IMR-90 (cell line): ENCODE measurements at regions not wholly inside any gene's neighbourhood (a gene's known extent, or its start where the extent isn't known, plus 50 kb on each side); places are given as distances from the start of the nearest gene placed in this dataset.
A peak's percentile ranks its signal among the peaks of the same experiment; 100 is the strongest.

Experiments used
- ATAC-seq: fragments of 200-7000 bp; cut with Tn5 transposase; 2 replicates; pipeline ENCODE4 v1.9.1; 2020; ENCODE audit warnings: low read depth, mild to moderate bottlenecking, moderate library complexity
- BruUV-seq: library from RNA; stranded (reverse); fragments of 400-500 nt; replicated peaks from 2 replicates; lab custom pipeline; 2021; lab: Mats Ljungman, UMichigan
- CTCF ChIA-PET: fragments of 300-600 bp; formaldehyde crosslinking; extraction: SDS; loops from one replicate; lab custom pipeline; 2021; ENCODE audit warnings: antibody characterized with exemption; lab: Yijun Ruan, JAX
- POLR2A ChIA-PET: fragments of 300-600 bp; sonication (Branson Sonifier 250); formaldehyde crosslinking; loops from one replicate; lab custom pipeline; 2022; ENCODE audit warnings: antibody characterized with exemption; ENCODE audit not compliant: unreplicated experiment; lab: Charles Lee
- DNase-seq: peaks from one replicate; pipeline ENCODE4 v3.0.0; 2013
- H2AFZ ChIP-seq: replicated peaks from 2 replicates; pipeline ENCODE3; 2013; ENCODE audit warnings: low read length, mild to moderate bottlenecking; ENCODE audit not compliant: poor library complexity
- H2AK5ac ChIP-seq: 2 replicates; pipeline ENCODE4 v1.6.1; 2013; ENCODE audit warnings: low read depth, low read length, inconsistent platforms
- H2AK9ac ChIP-seq: replicated peaks from 2 replicates; pipeline ENCODE3; 2013; ENCODE audit warnings: mild to moderate bottlenecking, low read depth, low read length, moderate library complexity; ENCODE audit not compliant: poor library complexity
- H2BK120ac ChIP-seq: 2 replicates; pipeline ENCODE4 v1.6.1; 2013; ENCODE audit warnings: low read depth, low read length, inconsistent platforms
- H2BK15ac ChIP-seq: 3 replicates; pipeline ENCODE4 v1.6.1; 2013; ENCODE audit warnings: low read depth, low read length, inconsistent platforms
- H2BK20ac ChIP-seq: 2 replicates; pipeline ENCODE4 v1.6.1; 2013; ENCODE audit warnings: low read depth, mild to moderate bottlenecking, inconsistent platforms, low read length, moderate library complexity
- H2BK5ac ChIP-seq: 2 replicates; pipeline ENCODE4 v1.6.1; 2013; ENCODE audit warnings: mild to moderate bottlenecking, low read depth, low read length, inconsistent platforms; ENCODE audit not compliant: poor library complexity, severe bottlenecking
- H3K14ac ChIP-seq: replicated peaks from 2 replicates; pipeline ENCODE4 v1.6.1; 2013; ENCODE audit warnings: low read depth, low read length, inconsistent platforms
- H3K18ac ChIP-seq: 2 replicates; pipeline ENCODE4 v1.6.1; 2013; ENCODE audit warnings: low read depth, low read length, control low read depth
- H3K23ac ChIP-seq: 2 replicates; pipeline ENCODE4 v1.6.1; 2013; ENCODE audit warnings: low read depth, low read length, inconsistent platforms
- H3K27ac ChIP-seq: 2 replicates; pipeline ENCODE4 v1.5.1; 2013; ENCODE audit warnings: mild to moderate bottlenecking, control low read depth, low read length; ENCODE audit not compliant: insufficient read depth
- H3K27me3 ChIP-seq: 2 replicates; pipeline ENCODE4 v1.6.1; 2013; ENCODE audit warnings: low read length; ENCODE audit not compliant: control insufficient read depth, insufficient read depth
- H3K36me3 ChIP-seq: 2 replicates; pipeline ENCODE4 v1.6.1; 2013; ENCODE audit warnings: low read length, mixed read lengths; ENCODE audit not compliant: control insufficient read depth, insufficient read depth
- H3K4ac ChIP-seq: 2 replicates; pipeline ENCODE4 v1.6.1; 2013; ENCODE audit warnings: low read depth, low read length, inconsistent platforms
- H3K4me1 ChIP-seq: 2 replicates; pipeline ENCODE4 v1.6.1; 2013; ENCODE audit warnings: low read length, mixed read lengths; ENCODE audit not compliant: control insufficient read depth, insufficient read depth
- H3K4me2 ChIP-seq: 2 replicates; pipeline ENCODE4 v1.6.1; 2013; ENCODE audit warnings: low read depth, mild to moderate bottlenecking, control low read depth, low read length, moderate library complexity
- H3K4me3 ChIP-seq: 2 replicates; pipeline ENCODE4 v1.5.1; 2013; ENCODE audit warnings: low read depth, mild to moderate bottlenecking, control low read depth, low read length, moderate library complexity; ENCODE audit not compliant: insufficient read depth
- H3K56ac ChIP-seq: 2 replicates; pipeline ENCODE4 v1.6.1; 2013; ENCODE audit warnings: low read length, inconsistent platforms; ENCODE audit not compliant: insufficient read depth; ENCODE audit errors: extremely low read depth
- H3K79me1 ChIP-seq, 2 experiments: 2 replicates each; pipeline ENCODE4 v1.6.1; 2013; ENCODE audit warnings: low read length in 2 of 2, inconsistent platforms in 1 of 2, low read depth in 1 of 2
- H3K9ac ChIP-seq: 2 replicates; pipeline ENCODE4 v1.6.1; 2013; ENCODE audit warnings: low read depth, low read length, control low read depth
- H3K9me1 ChIP-seq: 2 replicates; pipeline ENCODE4 v1.6.1; 2013; ENCODE audit warnings: low read length, inconsistent platforms; ENCODE audit not compliant: insufficient read depth
- H3K9me3 ChIP-seq: 2 replicates; pipeline ENCODE4 v1.6.1; 2013; ENCODE audit warnings: low read length; ENCODE audit not compliant: control insufficient read depth, insufficient read depth
- H4K20me1 ChIP-seq: 2 replicates; pipeline ENCODE4 v1.6.1; 2013; ENCODE audit warnings: low read length, inconsistent platforms; ENCODE audit not compliant: insufficient read depth
- H4K5ac ChIP-seq: 2 replicates; pipeline ENCODE4 v1.6.1; 2013; ENCODE audit warnings: mild to moderate bottlenecking, low read depth, low read length, control low read depth
- H4K8ac ChIP-seq, 2 experiments: 2 replicates each; pipeline ENCODE4 v1.6.1; 2013; ENCODE audit warnings: low read depth in 2 of 2, low read length in 2 of 2, control low read depth in 1 of 2, inconsistent platforms in 1 of 2
- H4K91ac ChIP-seq: 2 replicates; pipeline ENCODE4 v1.6.1; 2013; ENCODE audit warnings: low read depth, low read length, inconsistent platforms; ENCODE audit not compliant: insufficient read depth
- BHLHE40 ChIP-seq: fragments of 150-350 bp; IDR thresholded peaks from 2 replicates; pipeline ENCODE4 v1.6.1; 2016; ENCODE audit warnings: mild to moderate bottlenecking, low read depth, low read length
- ELK1 ChIP-seq: fragments of 150-350 bp; IDR thresholded peaks from 2 replicates; pipeline ENCODE4 v1.6.1; 2016; ENCODE audit warnings: low read depth, mild to moderate bottlenecking, low read length, moderate library complexity, borderline replicate concordance
- RAD21 ChIP-seq: IDR thresholded peaks from 2 replicates; pipeline ENCODE4 v1.6.1; 2012; ENCODE audit warnings: low read length, improper control_type of control experiment
- WGBS, 2 experiments: methylation state at CpG; one replicate each; pipeline versions ENCODE4 v1.1.5 to v1.1.7; 2013; ENCODE audit warnings: missing lambda C conversion rate in 2 of 2; ENCODE audit not compliant: insufficient read length in 1 of 2; ENCODE audit errors: extremely low coverage in 2 of 2; 5-methylcytosine and 5-hydroxymethylcytosine counted together
- dilution Hi-C: fragments of 300-500 bp; cut with HindIII; formaldehyde crosslinking; loops from one replicate; pipeline ENCODE4 v1.14.3; 2018; ENCODE audit warnings: low sequenced_read_pairs; ENCODE audit not compliant: unreplicated experiment
- in situ Hi-C: fragments of 300-500 bp; cut with MboI; formaldehyde crosslinking; loops from 3 replicates; pipeline ENCODE4 v1.14.3; 2019; ENCODE audit warnings: low sequenced_read_pairs, inconsistent platforms, mixed read lengths
- intact Hi-C: fragments of 100-400 bp; cut with micrococcal nuclease; formaldehyde crosslinking; loops from 2 replicates; pipeline ENCODE4 v1.10.0; 2022

GRCh38 chr5:125256296-125256695 is 509.9 kb upstream of the ZNF608 start:
- Histone ChIP-seq H4K8ac (no peak overlapping the region), H4K91ac (no peak overlapping the region), H3K56ac (no peak overlapping the region), H3K36me3 (no peaks in the 10 kb centered on the region), H3K18ac (no peak overlapping the region), H2BK15ac (no peak overlapping the region), H3K4ac (no peak overlapping the region), H3K4me1 (no peaks in the 10 kb centered on the region), H3K79me1 (no peaks in the 10 kb centered on the region), H3K9me3 (peaks cover 14% of the 10 kb centered on the region), H3K4me2 (no peak overlapping the region), H4K20me1 (no peaks in the 10 kb centered on the region), H2BK20ac (0 out of 2 replicates have a peak overlapping the region, but pooled peaks have one; percentile 6), H2AK5ac (no peak overlapping the region), H3K9ac (no peak overlapping the region), H3K27ac (no peak overlapping the region), H2BK120ac (no peak overlapping the region), H2BK5ac (no peak overlapping the region), H3K4me3 (no peak overlapping the region), H3K27me3 (no peaks in the 10 kb centered on the region), H2AFZ (no peak overlapping the region), H3K9me1 (no peaks in the 10 kb centered on the region), H2AK9ac (no peak overlapping the region), H3K23ac (no peak overlapping the region), H3K14ac (no peak overlapping the region), H4K5ac (no peak overlapping the region)
- ATAC-seq (no peak), DNase-seq (no peak)
- TF ChIP-seq RAD21 (no peak), ELK1 (no peak), BHLHE40 (no peak)
- CTCF ChIA-PET: no interaction called here
- intact Hi-C loops: no loop called here
- WGBS, 2 experiments: no CpG with 5 or more reads among the region's 3 CpGs
- BruUV-seq: no TSS peak
- POLR2A ChIA-PET: no interaction called here
- dilution Hi-C loops: no loop called here
- in situ Hi-C loops: no loop called here
